ENCODE measurements at regions not wholly inside any gene's neighbourhood (a gene's known extent, or its start where the extent isn't known, plus 50 kb on each side); places are given as distances from the start of the nearest gene placed in this dataset.

DNA sequence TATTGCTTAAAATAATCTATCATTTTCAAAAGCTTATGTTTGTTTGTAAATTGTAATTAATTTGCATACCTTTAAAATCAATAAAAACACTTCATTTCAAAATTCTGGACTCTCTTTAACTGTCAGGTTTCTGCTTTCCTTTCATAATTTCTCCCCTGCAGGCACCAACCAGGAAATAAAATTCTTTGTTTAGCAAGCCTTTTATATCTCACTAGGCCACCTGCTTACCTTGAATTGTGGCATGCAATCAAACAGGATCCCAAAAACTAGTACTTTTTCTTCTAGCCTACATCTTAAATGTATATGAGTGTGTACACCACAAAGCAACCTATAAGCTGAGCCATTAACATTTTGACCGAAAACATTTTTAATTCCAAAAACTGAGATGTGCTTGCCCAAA is 233.1 kb downstream of the NR4A2 start:
- no peak for DNase-seq (ENCODE audit: low spot score)
- in situ Hi-C loops (cut with MboI; ENCODE audit: low sequenced_read_pairs, unreplicated experiment): no loop called here
- TF ChIP-seq, protein P1, sequence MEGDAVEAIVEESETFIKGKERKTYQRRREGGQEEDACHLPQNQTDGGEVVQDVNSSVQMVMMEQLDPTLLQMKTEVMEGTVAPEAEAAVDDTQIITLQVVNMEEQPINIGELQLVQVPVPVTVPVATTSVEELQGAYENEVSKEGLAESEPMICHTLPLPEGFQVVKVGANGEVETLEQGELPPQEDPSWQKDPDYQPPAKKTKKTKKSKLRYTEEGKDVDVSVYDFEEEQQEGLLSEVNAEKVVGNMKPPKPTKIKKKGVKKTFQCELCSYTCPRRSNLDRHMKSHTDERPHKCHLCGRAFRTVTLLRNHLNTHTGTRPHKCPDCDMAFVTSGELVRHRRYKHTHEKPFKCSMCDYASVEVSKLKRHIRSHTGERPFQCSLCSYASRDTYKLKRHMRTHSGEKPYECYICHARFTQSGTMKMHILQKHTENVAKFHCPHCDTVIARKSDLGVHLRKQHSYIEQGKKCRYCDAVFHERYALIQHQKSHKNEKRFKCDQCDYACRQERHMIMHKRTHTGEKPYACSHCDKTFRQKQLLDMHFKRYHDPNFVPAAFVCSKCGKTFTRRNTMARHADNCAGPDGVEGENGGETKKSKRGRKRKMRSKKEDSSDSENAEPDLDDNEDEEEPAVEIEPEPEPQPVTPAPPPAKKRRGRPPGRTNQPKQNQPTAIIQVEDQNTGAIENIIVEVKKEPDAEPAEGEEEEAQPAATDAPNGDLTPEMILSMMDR (IDR thresholded peaks at IDR 0.05; ENCODE audit: borderline replicate concordance, control extremely low read depth, extremely low read depth, insufficient read depth, missing control alignments): no peak

GRCh38 chr2:156098506-156098905 is 234.0 kb downstream of the NR4A2 start:
- TF ChIP-seq, protein P1 (IDR thresholded peaks at IDR 0.05; ENCODE audit: borderline replicate concordance, control extremely low read depth, extremely low read depth, insufficient read depth, missing control alignments): no peak
- in situ Hi-C loops (cut with MboI; ENCODE audit: low sequenced_read_pairs, unreplicated experiment): no loop called here
- DNase-seq (ENCODE audit: low spot score): no peak

GRCh38 chr2:156088587-156088986 is 243.9 kb downstream of the NR4A2 start:
- in situ Hi-C loops (cut with MboI; ENCODE audit: low sequenced_read_pairs, unreplicated experiment): no loop called here
- TF ChIP-seq, protein P1 (IDR thresholded peaks at IDR 0.05; ENCODE audit: borderline replicate concordance, control extremely low read depth, extremely low read depth, insufficient read depth, missing control alignments): no peak
- DNase-seq (ENCODE audit: low spot score): no peak

DNA sequence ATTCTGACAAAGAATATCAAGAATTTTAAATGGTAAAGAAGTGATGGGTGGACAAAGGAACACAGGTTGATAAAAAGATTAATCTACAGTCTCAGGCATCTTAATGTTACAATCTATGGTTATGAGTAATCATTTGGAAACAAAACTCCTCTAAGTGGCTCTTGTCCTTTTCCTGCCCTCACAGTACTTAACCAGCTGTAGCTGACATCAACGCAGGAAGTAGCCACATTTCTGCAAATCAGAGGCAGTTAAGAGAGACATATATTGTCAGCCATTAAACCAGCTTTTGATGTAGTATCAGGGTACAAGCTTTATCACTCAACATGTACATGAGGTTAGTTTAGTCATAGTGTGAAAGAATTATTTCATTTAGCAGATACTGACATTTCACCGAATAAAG is 244.6 kb downstream of the NR4A2 start:
- no peak for DNase-seq (ENCODE audit: low spot score)
- in situ Hi-C loops (cut with MboI; ENCODE audit: low sequenced_read_pairs, unreplicated experiment): no loop called here
- TF ChIP-seq, protein P1 (IDR thresholded peaks at IDR 0.05; ENCODE audit: borderline replicate concordance, control extremely low read depth, extremely low read depth, insufficient read depth, missing control alignments): no peak

DNA sequence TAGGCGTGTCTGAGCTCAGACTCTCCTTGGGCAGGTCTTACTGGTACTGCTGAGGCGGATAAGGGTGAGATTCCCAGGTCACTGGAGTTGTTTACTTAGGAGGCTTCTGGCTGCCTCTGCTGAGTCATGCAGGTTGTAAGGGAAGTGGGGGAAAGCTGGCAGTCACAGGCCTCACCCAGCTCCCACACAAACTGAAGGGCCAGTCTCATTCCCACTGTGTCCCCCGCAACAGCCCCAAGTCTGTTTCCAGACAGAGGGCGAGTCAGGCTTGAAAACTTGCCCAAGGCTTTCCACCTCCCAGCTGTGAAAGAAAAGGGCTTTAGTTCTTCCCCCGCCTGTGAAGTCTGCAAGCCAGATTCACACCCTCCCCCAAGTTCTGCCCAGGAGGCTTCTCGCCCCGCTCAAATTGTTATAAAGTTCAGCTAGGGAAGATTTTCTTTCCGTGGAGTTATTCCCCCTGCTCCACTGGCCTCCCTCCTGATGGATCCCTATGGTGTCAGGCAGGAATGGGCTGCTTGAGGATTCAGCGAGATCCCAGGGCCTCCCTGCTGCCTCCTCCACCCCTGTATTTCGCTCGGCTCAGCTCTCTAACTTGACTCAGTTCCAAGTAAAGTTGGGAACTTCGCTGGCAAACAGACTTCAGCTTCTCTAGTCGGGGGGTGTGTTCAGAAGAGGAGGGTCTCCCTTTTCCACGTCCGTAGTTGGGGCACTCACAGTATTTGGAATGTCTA is 248.6 kb downstream of the NR4A2 start:
- TF ChIP-seq, protein P1 (IDR thresholded peaks at IDR 0.05; ENCODE audit: borderline replicate concordance, control extremely low read depth, extremely low read depth, insufficient read depth, missing control alignments): no peak
- in situ Hi-C loops (cut with MboI; ENCODE audit: low sequenced_read_pairs, unreplicated experiment): no loop called here
- no peak for DNase-seq (ENCODE audit: low spot score)

- no peak for DNase-seq (ENCODE audit: low spot score)
Observed at GRCh38 chr2:156079845-156080244, 252.7 kb downstream of the NR4A2 start.

More at GRCh38 chr2:156079845-156080244, 252.7 kb downstream of the NR4A2 start:
- in situ Hi-C loops (cut with MboI; ENCODE audit: low sequenced_read_pairs, unreplicated experiment): no loop called here
- TF ChIP-seq, protein P1 (IDR thresholded peaks at IDR 0.05; ENCODE audit: borderline replicate concordance, control extremely low read depth, extremely low read depth, insufficient read depth, missing control alignments): no peak

Measured in GM13976 (cell line).